CD4-positive, alpha-beta T cell (primary cell): ENCODE measurements at regions not wholly inside any gene's neighbourhood (a gene's known extent, or its start where the extent isn't known, plus 50 kb on each side); places are given as distances from the start of the nearest gene placed in this dataset.

Experiments
- ATAC-seq: fragments of 200-7000 bp; cut with Tn5 transposase; one replicate; pipeline ENCODE4 v1.10.0; 2022; ENCODE audit warnings: mild to moderate bottlenecking; ENCODE audit not compliant: poor library complexity
- CTCF ChIA-PET: fragments of 350-600 bp; sonication (Branson Sonifier 250); formaldehyde crosslinking; loops from one replicate; lab custom pipeline; 2021; ENCODE audit warnings: antibody characterized with exemption, inconsistent platforms; lab: Charles Lee
- POLR2A ChIA-PET: fragments of 350-600 bp; sonication (Branson Sonifier 250); formaldehyde crosslinking; loops from one replicate; lab custom pipeline; 2021; ENCODE audit warnings: antibody characterized with exemption, inconsistent platforms; lab: Charles Lee
- DNase-seq, 14 experiments: peaks; one replicate each; pipeline ENCODE4 v3.0.0-alpha.2; 2013 to 2020; ENCODE audit warnings: mixed read lengths in 2 of 14
- H3K27ac ChIP-seq, 2 donors: one replicate each; pipeline versions ENCODE4 v1.5.1 to v1.7.0; 2013; ENCODE audit warnings: low read length in 2 of 2, low read depth in 1 of 2, mild to moderate bottlenecking in 1 of 2
- H3K27me3 ChIP-seq, 2 experiments: 1 replicate in 1 of 2; 2 replicates in 1 of 2; pipeline versions ENCODE4 v1.6.1 to v1.7.0; 2013; ENCODE audit warnings: low read length in 2 of 2, control low read depth in 1 of 2, mild to moderate bottlenecking in 1 of 2, moderate library complexity in 1 of 2; ENCODE audit not compliant: insufficient read depth in 2 of 2, control insufficient read depth in 1 of 2
- H3K36me3 ChIP-seq: one replicate; pipeline ENCODE4 v1.6.1; 2013; ENCODE audit warnings: low read length, control low read depth; ENCODE audit not compliant: insufficient read depth
- H3K4me1 ChIP-seq: one replicate; pipeline ENCODE4 v1.6.1; 2013; ENCODE audit warnings: low read length, control low read depth; ENCODE audit not compliant: insufficient read depth
- H3K4me3 ChIP-seq: one replicate; pipeline ENCODE4 v1.5.1; 2013; ENCODE audit warnings: mild to moderate bottlenecking, low read length, moderate library complexity
- H3K9me3 ChIP-seq, 2 experiments: 1 replicate in 1 of 2; 2 replicates in 1 of 2; pipeline versions ENCODE4 v1.6.1 to v1.7.0; 2013; ENCODE audit warnings: low read length in 2 of 2, mild to moderate bottlenecking in 2 of 2, control low read depth in 1 of 2, moderate library complexity in 1 of 2; ENCODE audit not compliant: control insufficient read depth in 1 of 2, insufficient read depth in 1 of 2
- H3K27ac Mint-ChIP-seq: one replicate; pipeline ENCODE4 v1.8.0; 2020; ENCODE audit warnings: mixed read lengths
- H3K27me3 Mint-ChIP-seq: one replicate; pipeline ENCODE4 v1.8.0; 2021; ENCODE audit warnings: mixed read lengths
- H3K36me3 Mint-ChIP-seq: one replicate; pipeline ENCODE4 v1.8.0; 2021; ENCODE audit warnings: low read depth, mixed read lengths
- H3K4me1 Mint-ChIP-seq: one replicate; pipeline ENCODE4 v1.8.0; 2021; ENCODE audit warnings: low read depth, mixed read lengths
- H3K4me3 Mint-ChIP-seq: one replicate; pipeline ENCODE4 v1.8.0; 2020; ENCODE audit warnings: mild to moderate bottlenecking, mixed read lengths
- H3K9me3 Mint-ChIP-seq: one replicate; pipeline ENCODE4 v1.8.0; 2020; ENCODE audit warnings: mixed read lengths
- intact Hi-C, 2 experiments: fragments of 100-400 bp; cut with DNase I in 1 of 2; cut with micrococcal nuclease in 1 of 2; formaldehyde crosslinking; loops; one replicate each; pipeline versions ENCODE4 v1.15.1 to v1.9.0; 2023 to 2025; cut with DNase I, micrococcal nuclease
- TF ChIP-seq, protein P1 (sequence below): fragments of 200-600 bp; IDR thresholded peaks from one replicate; pipeline ENCODE4 v1.8.0; 2022; ENCODE audit warnings: antibody characterized with exemption, mild to moderate bottlenecking

DNA sequence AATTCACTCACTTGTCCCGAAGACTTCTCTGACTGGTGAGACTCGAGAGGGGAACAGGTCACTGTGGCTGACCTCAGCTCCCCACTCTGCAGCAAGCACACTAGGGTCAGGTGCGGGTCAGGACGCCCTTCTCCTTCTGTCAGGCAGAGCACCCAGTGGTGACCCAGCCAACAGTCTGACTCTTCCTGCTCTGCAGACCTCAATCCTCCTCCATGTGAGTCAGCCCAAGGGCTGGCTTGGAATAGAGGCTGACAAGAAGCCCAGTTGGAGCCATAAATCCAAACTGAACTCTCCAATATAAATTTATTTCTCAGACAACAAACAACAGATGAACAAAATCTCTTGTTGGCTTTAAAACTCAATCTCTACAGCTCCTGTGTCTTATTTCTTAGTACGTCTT, 253.1 kb downstream of the SH3BP4 start:
- Mint-ChIP-seq H3K36me3 (no peaks in the 10 kb centered on the region), H3K27me3 (peaks cover 34% of the 10 kb centered on the region), H3K4me1 (no peaks in the 10 kb centered on the region), H3K27ac (no peak overlapping the region), H3K4me3 (no peak overlapping the region), H3K9me3 (no peaks in the 10 kb centered on the region)
- no peaks in the 10 kb centered on the region for H3K36me3 ChIP-seq
- no peak overlapping the region for H3K4me3 ChIP-seq
- no peaks in the 10 kb centered on the region for H3K4me1 ChIP-seq
- DNase-seq = no peak
- TF ChIP-seq, protein P1, sequence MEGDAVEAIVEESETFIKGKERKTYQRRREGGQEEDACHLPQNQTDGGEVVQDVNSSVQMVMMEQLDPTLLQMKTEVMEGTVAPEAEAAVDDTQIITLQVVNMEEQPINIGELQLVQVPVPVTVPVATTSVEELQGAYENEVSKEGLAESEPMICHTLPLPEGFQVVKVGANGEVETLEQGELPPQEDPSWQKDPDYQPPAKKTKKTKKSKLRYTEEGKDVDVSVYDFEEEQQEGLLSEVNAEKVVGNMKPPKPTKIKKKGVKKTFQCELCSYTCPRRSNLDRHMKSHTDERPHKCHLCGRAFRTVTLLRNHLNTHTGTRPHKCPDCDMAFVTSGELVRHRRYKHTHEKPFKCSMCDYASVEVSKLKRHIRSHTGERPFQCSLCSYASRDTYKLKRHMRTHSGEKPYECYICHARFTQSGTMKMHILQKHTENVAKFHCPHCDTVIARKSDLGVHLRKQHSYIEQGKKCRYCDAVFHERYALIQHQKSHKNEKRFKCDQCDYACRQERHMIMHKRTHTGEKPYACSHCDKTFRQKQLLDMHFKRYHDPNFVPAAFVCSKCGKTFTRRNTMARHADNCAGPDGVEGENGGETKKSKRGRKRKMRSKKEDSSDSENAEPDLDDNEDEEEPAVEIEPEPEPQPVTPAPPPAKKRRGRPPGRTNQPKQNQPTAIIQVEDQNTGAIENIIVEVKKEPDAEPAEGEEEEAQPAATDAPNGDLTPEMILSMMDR = no peak
- peaks cover 9% of the 10 kb centered on the region in 2 experiments for H3K27me3 ChIP-seq
- ChIA-PET CTCF (no interaction called here), POLR2A (interaction anchor here (0.8 kb wide), 1 partner anchor 1217 kb away, joined by 3 read pairs; no protein-coding TSS in a partner anchor)
- no peak for ATAC-seq
- no peak overlapping the region for H3K27ac ChIP-seq
- H3K9me3 ChIP-seq = peaks cover 0 to 19% of the 10 kb centered on the region in 2 experiments
- intact Hi-C loops = no loop called here

DNA sequence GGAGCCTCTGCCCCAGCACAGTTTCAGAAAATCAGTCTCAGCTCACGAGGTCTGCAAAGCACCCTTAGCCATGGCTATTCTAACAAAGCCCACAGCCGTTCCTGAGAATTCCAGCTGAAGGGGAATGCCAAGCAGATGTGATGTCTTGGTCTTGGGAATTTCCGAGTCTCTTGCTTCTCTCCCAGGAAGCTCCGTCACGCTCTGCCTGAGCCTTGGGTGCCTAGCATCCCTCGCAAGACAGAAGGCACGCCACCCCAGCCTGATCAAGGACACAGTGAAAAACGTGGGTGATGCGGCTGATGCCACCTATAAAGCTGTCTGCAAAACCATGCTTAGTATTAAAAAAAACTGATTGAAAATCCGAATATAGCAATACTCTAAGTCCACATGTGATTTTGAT, 254.6 kb downstream of the SH3BP4 start:
- no peak overlapping the region for H3K4me3 ChIP-seq
- Mint-ChIP-seq H3K27me3 (peaks cover 34% of the 10 kb centered on the region), H3K4me3 (no peak overlapping the region), H3K9me3 (no peaks in the 10 kb centered on the region), H3K27ac (no peak overlapping the region), H3K4me1 (no peaks in the 10 kb centered on the region), H3K36me3 (no peaks in the 10 kb centered on the region)
- intact Hi-C loops = no loop called here
- DNase-seq (no peak), ATAC-seq (no peak)
- CTCF ChIA-PET = no interaction called here
- POLR2A ChIA-PET = no interaction called here
- no peaks in the 10 kb centered on the region for H3K4me1 ChIP-seq
- peaks cover 9% of the 10 kb centered on the region in 2 experiments for H3K27me3 ChIP-seq
- TF ChIP-seq, protein P1 = no peak
- no peak overlapping the region for H3K27ac ChIP-seq
- no peaks in the 10 kb centered on the region for H3K36me3 ChIP-seq
- H3K9me3 ChIP-seq = peaks cover 0 to 19% of the 10 kb centered on the region in 2 experiments

DNA sequence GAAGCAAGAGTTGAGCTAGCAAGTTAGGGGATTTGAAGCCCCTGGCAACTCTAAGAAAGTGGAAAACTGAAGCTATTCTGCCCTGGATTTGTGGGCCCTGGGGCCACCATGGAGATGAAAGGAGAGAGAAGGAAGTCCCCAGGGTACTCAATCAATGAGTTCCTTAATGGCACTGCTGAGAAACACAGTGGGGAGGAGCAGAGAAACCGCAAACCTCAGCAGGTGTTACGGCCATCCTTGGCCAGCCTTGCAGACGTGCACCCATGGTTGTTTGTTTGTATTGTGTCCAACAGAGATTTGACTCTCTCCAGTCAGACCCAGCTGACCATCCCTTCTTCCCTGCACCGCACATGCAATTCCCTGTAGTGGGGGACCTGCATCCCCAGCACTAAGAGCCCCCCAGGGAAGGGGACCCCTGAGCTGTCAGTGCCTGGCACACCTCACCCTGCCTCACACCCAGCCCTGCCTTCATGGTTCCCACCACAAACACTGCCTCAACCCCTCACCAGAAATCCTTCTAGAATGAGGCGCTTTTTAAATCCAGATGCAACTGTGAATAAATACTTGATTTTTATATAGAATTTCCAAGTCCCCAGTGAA, 255.3 kb downstream of the SH3BP4 start:
- ChIA-PET CTCF (no interaction called here), POLR2A (no interaction called here)
- TF ChIP-seq, protein P1 = no peak
- ATAC-seq (no peak), DNase-seq (no peak)
- Mint-ChIP-seq H3K4me1 (no peaks in the 10 kb centered on the region), H3K27ac (no peak overlapping the region), H3K27me3 (peaks cover 28% of the 10 kb centered on the region), H3K4me3 (no peak overlapping the region), H3K36me3 (no peaks in the 10 kb centered on the region), H3K9me3 (no peaks in the 10 kb centered on the region)
- H3K27ac ChIP-seq = no peak overlapping the region
- H3K36me3 ChIP-seq = no peaks in the 10 kb centered on the region
- H3K4me3 ChIP-seq = no peak overlapping the region
- no peaks in the 10 kb centered on the region for H3K4me1 ChIP-seq
- H3K9me3 ChIP-seq = peaks cover 0 to 19% of the 10 kb centered on the region in 2 experiments
- H3K27me3 ChIP-seq = peaks cover 9% of the 10 kb centered on the region in 2 experiments
- intact Hi-C loops = no loop called here
